ENCODE measurements at regions not wholly inside any gene's neighbourhood (a gene's known extent, or its start where the extent isn't known, plus 50 kb on each side); places are given as distances from the start of the nearest gene placed in this dataset.
A peak's percentile ranks its signal among the peaks of the same experiment; 100 is the strongest.

DNA sequence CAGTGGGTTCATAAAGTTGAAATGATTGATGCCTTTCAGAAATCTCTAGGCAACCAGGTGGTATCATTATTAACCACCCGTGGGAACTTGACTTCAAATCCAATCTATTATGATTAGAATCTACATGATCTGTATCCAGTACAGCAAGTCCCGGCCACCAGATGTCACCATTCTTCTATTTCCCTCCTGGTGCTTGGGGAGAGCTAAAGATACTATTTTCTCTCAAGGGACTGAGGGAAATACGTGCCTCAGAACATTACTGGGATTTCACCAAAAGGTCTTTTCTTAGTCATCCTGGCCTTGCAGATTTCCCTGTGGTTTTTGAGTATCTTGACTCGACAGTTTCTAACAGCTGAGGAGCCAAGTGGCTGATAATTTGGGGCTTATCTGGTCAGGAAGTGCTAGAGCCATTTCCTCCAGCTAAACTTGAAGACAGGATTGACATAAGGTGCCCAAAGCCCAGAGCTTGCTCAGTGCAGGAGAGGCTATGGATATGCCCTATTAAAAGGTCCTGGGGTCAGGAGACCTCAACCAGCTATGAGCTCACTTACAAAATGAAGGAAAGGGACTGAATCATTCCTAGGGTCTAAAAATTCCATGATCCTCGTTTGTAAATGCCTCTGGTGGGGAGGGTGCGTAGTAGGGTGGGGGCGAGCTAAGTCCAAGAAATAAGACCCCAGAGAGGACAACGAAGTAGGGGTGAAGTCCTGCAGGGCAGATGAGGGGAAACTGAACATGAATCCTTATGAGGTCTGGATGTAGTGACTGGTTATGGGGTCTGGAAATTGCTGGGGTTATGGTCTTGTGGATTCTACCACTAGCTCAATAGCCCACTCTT lies 135.4 kb upstream of the MGAT5 start:
- TF ChIP-seq, protein P1, sequence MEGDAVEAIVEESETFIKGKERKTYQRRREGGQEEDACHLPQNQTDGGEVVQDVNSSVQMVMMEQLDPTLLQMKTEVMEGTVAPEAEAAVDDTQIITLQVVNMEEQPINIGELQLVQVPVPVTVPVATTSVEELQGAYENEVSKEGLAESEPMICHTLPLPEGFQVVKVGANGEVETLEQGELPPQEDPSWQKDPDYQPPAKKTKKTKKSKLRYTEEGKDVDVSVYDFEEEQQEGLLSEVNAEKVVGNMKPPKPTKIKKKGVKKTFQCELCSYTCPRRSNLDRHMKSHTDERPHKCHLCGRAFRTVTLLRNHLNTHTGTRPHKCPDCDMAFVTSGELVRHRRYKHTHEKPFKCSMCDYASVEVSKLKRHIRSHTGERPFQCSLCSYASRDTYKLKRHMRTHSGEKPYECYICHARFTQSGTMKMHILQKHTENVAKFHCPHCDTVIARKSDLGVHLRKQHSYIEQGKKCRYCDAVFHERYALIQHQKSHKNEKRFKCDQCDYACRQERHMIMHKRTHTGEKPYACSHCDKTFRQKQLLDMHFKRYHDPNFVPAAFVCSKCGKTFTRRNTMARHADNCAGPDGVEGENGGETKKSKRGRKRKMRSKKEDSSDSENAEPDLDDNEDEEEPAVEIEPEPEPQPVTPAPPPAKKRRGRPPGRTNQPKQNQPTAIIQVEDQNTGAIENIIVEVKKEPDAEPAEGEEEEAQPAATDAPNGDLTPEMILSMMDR (IDR thresholded peaks at IDR 0.05; ENCODE audit: insufficient read depth, low read length, poor library complexity, severe bottlenecking) = peak; percentile 68
- DNase-seq (ENCODE audit: extremely low read depth, insufficient read length) = peak; percentile 80
- H3K36me3 ChIP-seq (ENCODE audit: control insufficient read depth, insufficient read depth, low read length) = no peaks in the 10 kb centered on the region
- peak overlapping the region; percentile 88 for H3K4me3 ChIP-seq (replicated peaks; ENCODE audit: low read depth, low read length)
- H3K27me3 ChIP-seq (replicated peaks; ENCODE audit: control insufficient read depth, insufficient read depth, low read length) = no peaks in the 10 kb centered on the region

DNA sequence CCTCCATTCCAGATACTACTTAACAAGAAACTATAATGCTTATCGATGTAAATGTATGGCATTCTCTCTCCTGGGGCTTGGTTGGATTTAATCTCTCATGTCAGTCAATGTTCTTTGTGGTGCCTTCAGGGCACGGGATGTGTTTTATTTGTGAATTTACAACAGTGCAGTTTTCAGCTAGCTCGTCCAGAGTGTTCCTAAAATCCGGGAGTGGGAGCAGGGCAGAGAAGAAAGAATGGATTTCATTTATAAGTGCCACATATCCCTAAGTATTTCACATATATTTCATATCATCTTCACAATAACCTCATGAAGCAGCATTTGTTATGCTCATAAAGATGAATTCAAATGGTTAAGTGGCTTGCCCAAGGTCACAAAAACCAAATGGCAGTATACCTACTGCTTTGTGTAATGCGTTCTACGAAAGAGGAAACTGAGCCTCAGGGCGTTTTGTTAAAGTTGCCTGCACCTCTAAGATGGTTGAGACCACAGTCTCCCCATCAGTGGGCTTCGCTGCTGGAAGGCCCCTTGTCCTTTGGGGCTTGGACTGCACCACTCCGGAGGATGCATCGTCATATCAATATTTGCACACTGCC lies 134.7 kb upstream of the MGAT5 start:
- DNase-seq (ENCODE audit: extremely low read depth, insufficient read length) = no peak
- H3K36me3 ChIP-seq (ENCODE audit: control insufficient read depth, insufficient read depth, low read length) = no peaks in the 10 kb centered on the region
- TF ChIP-seq, protein P1 (IDR thresholded peaks at IDR 0.05; ENCODE audit: insufficient read depth, low read length, poor library complexity, severe bottlenecking) = no peak
- H3K4me3 ChIP-seq (replicated peaks; ENCODE audit: low read depth, low read length) = peak overlapping the region; percentile 88
- no peaks in the 10 kb centered on the region for H3K27me3 ChIP-seq (replicated peaks; ENCODE audit: control insufficient read depth, insufficient read depth, low read length)

DNA sequence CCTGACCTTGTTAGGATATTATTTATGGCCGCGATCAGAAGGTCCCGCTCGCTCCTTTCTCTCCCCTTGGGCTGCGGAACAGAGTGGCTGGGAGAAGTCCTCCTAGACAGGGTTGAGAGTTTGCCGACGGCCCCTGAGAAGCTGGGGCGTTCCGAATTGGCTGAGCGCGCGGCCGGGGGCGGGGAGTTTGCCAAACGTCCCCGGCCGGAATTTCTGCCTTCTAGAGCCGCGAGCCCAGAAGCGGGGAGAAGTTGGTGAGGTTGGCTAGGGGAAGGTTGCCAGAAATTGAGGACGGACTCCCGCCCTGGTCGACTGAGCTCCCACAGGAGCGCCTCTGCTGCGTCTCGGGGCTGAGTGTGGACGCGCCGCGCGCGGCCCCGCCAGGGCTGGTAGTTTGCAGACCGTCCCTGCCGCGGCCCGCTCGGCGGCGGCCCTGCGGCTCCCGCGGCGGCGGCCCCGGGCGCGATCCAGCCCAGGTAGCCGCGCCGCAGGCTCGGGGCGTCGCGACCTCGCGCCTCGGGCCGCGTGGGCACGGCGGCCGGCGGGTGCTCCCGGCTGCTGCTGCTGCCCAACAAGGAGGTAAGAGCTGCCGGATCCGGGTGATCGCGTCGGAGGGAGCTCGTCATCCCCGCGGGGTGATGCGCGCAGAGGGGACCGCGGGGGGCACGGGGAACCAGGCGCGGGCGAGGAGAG lies 134.0 kb upstream of the MGAT5 start:
- peak overlapping the region; percentile 88 for H3K4me3 ChIP-seq (replicated peaks; ENCODE audit: low read depth, low read length)
- H3K27me3 ChIP-seq (replicated peaks; ENCODE audit: control insufficient read depth, insufficient read depth, low read length) = no peaks in the 10 kb centered on the region
- TF ChIP-seq, protein P1 (IDR thresholded peaks at IDR 0.05; ENCODE audit: insufficient read depth, low read length, poor library complexity, severe bottlenecking) = no peak
- H3K36me3 ChIP-seq (ENCODE audit: control insufficient read depth, insufficient read depth, low read length) = no peaks in the 10 kb centered on the region
- DNase-seq (ENCODE audit: extremely low read depth, insufficient read length) = peak; percentile 91

DNA sequence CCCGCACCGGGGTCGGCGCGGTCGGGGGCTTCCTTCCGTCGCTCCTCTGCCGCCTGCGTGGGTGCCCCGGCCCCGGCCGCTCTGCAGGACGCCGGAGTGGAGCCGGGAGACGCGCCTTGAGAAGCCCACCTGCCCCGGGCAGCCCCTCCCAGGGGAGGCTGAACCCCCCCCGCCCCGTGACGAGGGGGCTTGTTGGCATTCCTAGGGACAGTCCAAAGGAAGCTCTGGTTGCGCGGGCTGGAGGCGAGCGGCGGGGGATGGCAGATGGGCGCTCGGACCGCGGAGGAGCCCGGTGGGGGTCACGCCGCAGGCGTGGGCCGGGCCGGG lies 133.5 kb upstream of the MGAT5 start:
- no peaks in the 10 kb centered on the region for H3K27me3 ChIP-seq (replicated peaks; ENCODE audit: control insufficient read depth, insufficient read depth, low read length)
- TF ChIP-seq, protein P1 (IDR thresholded peaks at IDR 0.05; ENCODE audit: insufficient read depth, low read length, poor library complexity, severe bottlenecking) = no peak
- H3K36me3 ChIP-seq (ENCODE audit: control insufficient read depth, insufficient read depth, low read length) = no peaks in the 10 kb centered on the region
- peak overlapping the region; percentile 88 for H3K4me3 ChIP-seq (replicated peaks; ENCODE audit: low read depth, low read length)
- no peak for DNase-seq (ENCODE audit: extremely low read depth, insufficient read length)

DNA sequence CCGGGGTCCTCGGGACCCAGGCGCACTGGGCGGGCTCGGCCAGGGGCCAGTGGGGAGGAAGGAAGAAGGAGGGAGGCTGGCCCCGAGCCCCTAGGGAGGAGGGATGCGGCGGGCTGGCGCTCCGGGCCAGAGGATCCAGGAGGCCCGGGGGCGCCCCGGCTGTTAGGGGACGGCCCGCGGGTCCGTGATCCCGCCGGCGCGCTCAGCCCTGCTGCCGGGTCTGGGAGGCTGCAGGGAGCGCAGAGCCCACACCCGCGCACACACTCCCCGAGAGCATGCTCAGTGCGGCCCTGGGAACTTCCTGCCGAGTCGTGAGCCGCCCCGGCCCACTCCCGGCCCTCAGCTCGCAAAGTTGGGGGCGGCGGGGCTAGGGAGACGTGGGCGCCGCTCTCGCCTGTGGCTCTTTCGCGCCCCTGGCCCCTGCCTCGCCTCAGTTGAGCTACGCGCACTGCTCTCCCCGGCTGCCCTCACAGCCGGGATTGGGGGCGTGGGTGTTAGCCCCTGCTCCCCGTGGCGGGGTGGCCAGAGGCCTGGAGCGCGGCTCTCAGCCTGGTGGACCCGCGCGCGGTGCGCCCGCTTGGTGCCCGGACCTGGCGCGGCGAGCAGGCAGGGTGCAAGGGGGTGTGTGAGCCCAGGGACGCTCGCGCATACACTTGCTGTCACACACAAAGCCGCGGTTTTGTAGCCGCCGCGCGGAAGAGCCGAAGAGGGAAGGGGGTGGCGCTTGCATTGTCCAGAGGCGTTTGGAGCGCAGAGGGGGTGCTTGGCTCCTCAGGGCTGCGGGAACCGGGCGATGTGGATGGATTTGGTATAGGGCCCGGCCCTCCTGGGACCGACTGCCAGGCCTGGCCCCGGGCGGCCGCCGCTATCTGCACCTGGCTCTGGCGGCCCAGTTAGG lies 132.9 kb upstream of the MGAT5 start:
- TF ChIP-seq, protein P1 (IDR thresholded peaks at IDR 0.05; ENCODE audit: insufficient read depth, low read length, poor library complexity, severe bottlenecking) = no peak
- Histone ChIP-seq H3K27me3 (replicated peaks; ENCODE audit: control insufficient read depth, insufficient read depth, low read length) (no peaks in the 10 kb centered on the region), H3K4me3 (replicated peaks; ENCODE audit: low read depth, low read length) (peak overlapping the region; percentile 88), H3K36me3 (ENCODE audit: control insufficient read depth, insufficient read depth, low read length) (no peaks in the 10 kb centered on the region)
- peak; percentile 73 for DNase-seq (ENCODE audit: extremely low read depth, insufficient read length)
